ENCODE measurements at regions not wholly inside any gene's neighbourhood (a gene's known extent, or its start where the extent isn't known, plus 50 kb on each side); places are given as distances from the start of the nearest gene placed in this dataset.
A peak's percentile ranks its signal among the peaks of the same experiment; 100 is the strongest.
"Not testable (repeated sequence)": the region's sequence is repeated elsewhere in the genome, so short reads cannot be mapped to it uniquely, and the experiment has no call there.

- Mint-ChIP-seq H3K4me3 (no peak overlapping the region), H3K27me3 (ENCODE audit: low read depth) (no peaks in the 10 kb centered on the region), H3K27ac (ENCODE audit: unreplicated experiment) (no peak overlapping the region), H3K9me3 (peaks cover 8% of the 10 kb centered on the region), H3K4me1 (peaks cover 8% of the 10 kb centered on the region), H3K36me3 (ENCODE audit: low read depth) (no peaks in the 10 kb centered on the region)
- no peak for DNase-seq (ENCODE audit: low read depth, low spot score)
- TF ChIP-seq CTCF (conservative IDR thresholded peaks at IDR 0.05): no peak
Observed at GRCh38 chr5:63089147-63089546, 510.5 kb downstream of the LRRC70 start.

GRCh38 chr5:63085561-63085960 lies 506.9 kb downstream of the LRRC70 start:
- Mint-ChIP-seq H3K9me3 (no peaks in the 10 kb centered on the region), H3K4me1 (peaks cover 8% of the 10 kb centered on the region), H3K27me3 (ENCODE audit: low read depth) (no peaks in the 10 kb centered on the region), H3K27ac (ENCODE audit: unreplicated experiment) (peak overlapping the region; percentile 9), H3K36me3 (ENCODE audit: low read depth) (no peaks in the 10 kb centered on the region), H3K4me3 (no peak overlapping the region)
- no peak for DNase-seq (ENCODE audit: low read depth, low spot score)
- TF ChIP-seq CTCF (conservative IDR thresholded peaks at IDR 0.05): no peak

- DNase-seq (ENCODE audit: low read depth, low spot score); H3K4me1 Mint-ChIP-seq; H3K36me3 Mint-ChIP-seq (ENCODE audit: low read depth); H3K9me3 Mint-ChIP-seq; H3K27me3 Mint-ChIP-seq (ENCODE audit: low read depth); H3K27ac Mint-ChIP-seq (ENCODE audit: unreplicated experiment); H3K4me3 Mint-ChIP-seq: not testable (repeated sequence)
Observed at GRCh38 chr5:63083689-63084088, 505.1 kb downstream of the LRRC70 start.

- no peaks in the 10 kb centered on the region for H3K36me3 Mint-ChIP-seq (ENCODE audit: low read depth)
- H3K4me3 Mint-ChIP-seq: no peak overlapping the region
- no peak for TF ChIP-seq CTCF (conservative IDR thresholded peaks at IDR 0.05)
- DNase-seq (ENCODE audit: low read depth, low spot score): no peak
- no peak overlapping the region for H3K27ac Mint-ChIP-seq (ENCODE audit: unreplicated experiment)
- H3K9me3 Mint-ChIP-seq: peaks cover 6% of the 10 kb centered on the region
- no peaks in the 10 kb centered on the region for H3K27me3 Mint-ChIP-seq (ENCODE audit: low read depth)
- H3K4me1 Mint-ChIP-seq: peaks cover 8% of the 10 kb centered on the region
Observed at GRCh38 chr5:63081402-63081801, 502.8 kb downstream of the LRRC70 start.

GRCh38 chr5:63070001-63070400 lies 491.4 kb downstream of the LRRC70 start:
- Mint-ChIP-seq H3K4me3 (no peak overlapping the region), H3K9me3 (no peaks in the 10 kb centered on the region), H3K36me3 (ENCODE audit: low read depth) (no peaks in the 10 kb centered on the region), H3K4me1 (no peaks in the 10 kb centered on the region), H3K27me3 (ENCODE audit: low read depth) (peaks cover 2% of the 10 kb centered on the region), H3K27ac (ENCODE audit: unreplicated experiment) (no peak overlapping the region)
- no peak for TF ChIP-seq CTCF (conservative IDR thresholded peaks at IDR 0.05)
- DNase-seq (ENCODE audit: low read depth, low spot score): no peak

GRCh38 chr5:63055421-63055820 lies 476.8 kb downstream of the LRRC70 start:
- no peaks in the 10 kb centered on the region for H3K4me1 Mint-ChIP-seq
- no peak for DNase-seq (ENCODE audit: low read depth, low spot score)
- H3K36me3 Mint-ChIP-seq (ENCODE audit: low read depth): no peaks in the 10 kb centered on the region
- H3K27ac Mint-ChIP-seq (ENCODE audit: unreplicated experiment): no peak overlapping the region
- no peaks in the 10 kb centered on the region for H3K27me3 Mint-ChIP-seq (ENCODE audit: low read depth)
- no peak overlapping the region for H3K4me3 Mint-ChIP-seq
- no peak for TF ChIP-seq CTCF (conservative IDR thresholded peaks at IDR 0.05)
- no peaks in the 10 kb centered on the region for H3K9me3 Mint-ChIP-seq
